Naive thymus-derived CD8-positive, alpha-beta T cell (primary cell): ENCODE measurements at regions not wholly inside any gene's neighbourhood (a gene's known extent, or its start where the extent isn't known, plus 50 kb on each side); places are given as distances from the start of the nearest gene placed in this dataset.
A peak's percentile ranks its signal among the peaks of the same experiment; 100 is the strongest.
"Not testable (repeated sequence)": the region's sequence is repeated elsewhere in the genome, so short reads cannot be mapped to it uniquely, and the experiment has no call there.

ENCODE experiments used
- ATAC-seq, 2 donors: fragments of 150-1000 bp; cut with Tn5 transposase in 1 of 2; sonication (Bioruptor Pico), chemical (Tn5 transposase) in 1 of 2; 1 replicate in 1 of 2; 2 replicates in 1 of 2; pipeline ENCODE4 v1.10.0; 2021; ENCODE audit warnings: mild to moderate bottlenecking in 2 of 2, moderate library complexity in 2 of 2
- POLR2A ChIA-PET: fragments of 350-600 bp; sonication (Branson Sonifier 250); formaldehyde crosslinking; loops from one replicate; lab custom pipeline; 2021; ENCODE audit warnings: antibody characterized with exemption; lab: Charles Lee
- DNase-seq, 10 donors: peaks; one replicate each; pipeline versions ENCODE4 v3.0.0 to v3.0.0-alpha.2; 2020 to 2022
- H3K27ac Mint-ChIP-seq, 10 donors: one replicate each; pipeline ENCODE4 v1.8.0; 2020 to 2022; ENCODE audit warnings: mild to moderate bottlenecking in 10 of 10, mixed read lengths in 10 of 10, moderate library complexity in 4 of 10, inconsistent platforms in 1 of 10
- H3K27me3 Mint-ChIP-seq, 5 donors: one replicate each; pipeline ENCODE4 v1.8.0; 2021 to 2022; ENCODE audit warnings: mixed read lengths in 5 of 5
- H3K36me3 Mint-ChIP-seq, 3 donors: one replicate each; pipeline ENCODE4 v1.8.0; 2020 to 2022; ENCODE audit warnings: mixed read lengths in 3 of 3, mild to moderate bottlenecking in 2 of 3, inconsistent platforms in 1 of 3
- H3K4me1 Mint-ChIP-seq, 4 donors: one replicate each; pipeline ENCODE4 v1.8.0; 2021 to 2022; ENCODE audit warnings: mixed read lengths in 4 of 4
- H3K4me3 Mint-ChIP-seq, 10 donors: one replicate each; pipeline ENCODE4 v1.8.0; 2020 to 2022; ENCODE audit warnings: mild to moderate bottlenecking in 10 of 10, mixed read lengths in 10 of 10, moderate library complexity in 6 of 10, inconsistent platforms in 1 of 10
- H3K9me3 Mint-ChIP-seq, 9 donors: one replicate each; pipeline ENCODE4 v1.8.0; 2020 to 2022; ENCODE audit warnings: mixed read lengths in 9 of 9, mild to moderate bottlenecking in 3 of 9, inconsistent platforms in 1 of 9, moderate library complexity in 1 of 9

DNA sequence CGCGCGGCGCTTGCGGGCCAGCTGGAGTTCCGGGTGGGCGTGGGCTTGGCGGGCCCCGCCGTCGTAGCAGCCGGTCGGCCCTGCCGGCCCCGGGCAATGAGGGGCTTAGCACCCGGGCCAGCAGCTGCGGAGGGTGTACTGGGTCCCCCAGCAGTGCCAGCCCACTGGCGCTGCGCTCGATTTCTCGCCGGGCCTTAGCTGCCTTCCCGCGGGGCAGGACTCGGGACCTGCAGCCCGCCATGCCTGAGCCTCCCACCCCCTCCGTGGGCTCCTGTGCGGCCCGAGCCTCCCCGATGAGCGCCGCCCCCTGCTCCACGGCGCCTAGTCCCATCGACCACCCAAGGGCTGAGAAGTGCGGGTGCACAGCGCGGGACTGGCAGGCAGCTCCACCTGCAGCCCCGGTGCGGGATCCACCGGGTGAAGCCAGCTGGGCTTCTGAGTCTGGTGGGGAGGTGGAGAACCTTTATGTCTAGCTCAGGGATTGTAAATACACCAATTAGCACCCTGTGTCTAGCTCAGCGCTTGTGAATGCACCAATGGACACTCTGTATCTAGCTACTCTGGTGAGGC is 99.4 kb upstream of the NRBF2 start:
- H3K27ac Mint-ChIP-seq, POLR2A ChIA-PET, DNase-seq, ATAC-seq, H3K4me1 Mint-ChIP-seq, H3K4me3 Mint-ChIP-seq: not testable (repeated sequence)
- peaks cover 5 to 14% (median 9%) of the 10 kb centered on the region in 5 donors for H3K27me3 Mint-ChIP-seq
- peaks cover 0 to 16% (median 4%) of the 10 kb centered on the region in 9 donors for H3K9me3 Mint-ChIP-seq
- H3K36me3 Mint-ChIP-seq = peaks cover 0 to 10% (median 3%) of the 10 kb centered on the region in 3 donors

DNA sequence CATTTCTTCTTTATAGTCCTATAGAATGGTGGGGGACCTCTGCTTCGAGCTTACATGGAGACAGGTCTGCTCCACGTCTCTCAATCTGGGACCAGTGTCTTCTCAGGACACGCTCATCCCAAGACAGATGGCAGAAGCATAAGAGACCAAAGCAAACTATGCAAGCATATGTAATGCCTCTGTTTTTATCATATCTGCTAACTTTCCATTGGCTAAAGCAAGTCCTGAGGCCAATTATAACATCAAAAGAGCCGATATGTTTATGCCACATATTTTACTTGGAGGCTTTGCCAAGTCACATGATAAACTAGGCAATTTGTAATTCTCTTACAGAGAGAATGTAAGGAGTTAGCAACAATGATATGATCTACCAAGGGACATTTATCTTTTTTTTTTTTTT is 102.6 kb upstream of the NRBF2 start:
- Mint-ChIP-seq H3K27me3 (peaks cover 3 to 6% (median 4%) of the 10 kb centered on the region in 5 donors), H3K4me1 (no peaks in the 10 kb centered on the region), H3K9me3 (no peaks in the 10 kb centered on the region), H3K4me3 (no peak overlapping the region), H3K27ac (no peak overlapping the region), H3K36me3 (peaks cover 0 to 5% (median 0%) of the 10 kb centered on the region in 3 donors)
- no peak for ATAC-seq
- POLR2A ChIA-PET = no interaction called here
- no peak for DNase-seq

- POLR2A ChIA-PET = no interaction called here
- H3K9me3 Mint-ChIP-seq = no peaks in the 10 kb centered on the region
- no peak for ATAC-seq
- H3K36me3 Mint-ChIP-seq = no peaks in the 10 kb centered on the region
- peaks cover 0 to 11% (median 9%) of the 10 kb centered on the region in 5 donors for H3K27me3 Mint-ChIP-seq
- no peak overlapping the region for H3K4me3 Mint-ChIP-seq
- H3K27ac Mint-ChIP-seq = no peak overlapping the region
- no peak for DNase-seq
- H3K4me1 Mint-ChIP-seq = no peaks in the 10 kb centered on the region
Measured at GRCh38 chr10:63027531-63027930, 105.6 kb upstream of the NRBF2 start.

DNA sequence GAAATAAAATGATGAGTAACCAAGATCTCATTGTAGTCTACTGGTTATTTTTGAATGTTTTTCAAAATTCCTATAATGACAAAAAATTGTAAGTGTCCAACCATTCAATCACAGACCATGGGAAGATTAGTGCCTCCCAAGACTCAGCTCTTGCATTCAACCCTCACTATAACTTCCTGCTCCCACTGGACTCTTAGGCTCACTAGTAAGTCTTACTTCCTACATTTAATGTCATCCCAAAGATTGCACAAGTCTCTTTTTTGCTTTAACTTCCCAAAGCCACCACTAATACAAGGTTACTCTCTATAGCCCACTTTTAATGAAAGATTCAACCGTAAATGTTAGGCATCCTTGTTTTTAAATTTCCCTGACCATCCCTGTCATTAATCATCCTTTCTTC is 111.9 kb upstream of the NRBF2 start:
- Mint-ChIP-seq H3K27me3 (peaks cover 3 to 24% (median 14%) of the 10 kb centered on the region in 5 donors), H3K27ac (no peak overlapping the region), H3K36me3 (no peaks in the 10 kb centered on the region), H3K9me3 (no peaks in the 10 kb centered on the region), H3K4me1 (no peaks in the 10 kb centered on the region), H3K4me3 (no peak overlapping the region)
- no peak for ATAC-seq
- no peak for DNase-seq
- POLR2A ChIA-PET = no interaction called here

GRCh38 chr10:63013755-63014154 is 119.4 kb upstream of the NRBF2 start:
- H3K27me3 Mint-ChIP-seq = peaks cover 3 to 11% (median 6%) of the 10 kb centered on the region in 5 donors
- H3K4me1 Mint-ChIP-seq = no peaks in the 10 kb centered on the region
- ATAC-seq (no peak), DNase-seq (no peak)
- no peak overlapping the region for H3K27ac Mint-ChIP-seq
- H3K9me3 Mint-ChIP-seq = no peaks in the 10 kb centered on the region
- no peaks in the 10 kb centered on the region for H3K36me3 Mint-ChIP-seq
- POLR2A ChIA-PET = no interaction called here
- no peak overlapping the region for H3K4me3 Mint-ChIP-seq

- Mint-ChIP-seq H3K9me3 (no peaks in the 10 kb centered on the region), H3K36me3 (no peaks in the 10 kb centered on the region), H3K27me3 (peaks cover 3 to 11% (median 6%) of the 10 kb centered on the region in 5 donors), H3K4me1 (no peaks in the 10 kb centered on the region), H3K27ac (no peak overlapping the region), H3K4me3 (no peak overlapping the region)
- DNase-seq (no peak), ATAC-seq (no peak)
- POLR2A ChIA-PET = no interaction called here
Measured at GRCh38 chr10:63012623-63013022, 120.5 kb upstream of the NRBF2 start.

- no peak for ATAC-seq
- H3K27ac Mint-ChIP-seq = no peak overlapping the region
- POLR2A ChIA-PET = no interaction called here
Measured at GRCh38 chr10:63010203-63010602, 122.9 kb upstream of the NRBF2 start.

GRCh38 chr10:63008491-63008890 is 124.6 kb upstream of the NRBF2 start:
- H3K4me3 Mint-ChIP-seq = no peak overlapping the region
- peaks cover 7 to 24% (median 11%) of the 10 kb centered on the region in 5 donors for H3K27me3 Mint-ChIP-seq
- no peak overlapping the region for H3K27ac Mint-ChIP-seq
- H3K9me3 Mint-ChIP-seq = no peaks in the 10 kb centered on the region
- no peak for ATAC-seq
- POLR2A ChIA-PET = no interaction called here
- no peaks in the 10 kb centered on the region for H3K4me1 Mint-ChIP-seq
- H3K36me3 Mint-ChIP-seq = no peaks in the 10 kb centered on the region
- no peak for DNase-seq

More at GRCh38 chr10:63010203-63010602, 122.9 kb upstream of the NRBF2 start:
- Mint-ChIP-seq H3K27me3 (peaks cover 5 to 24% (median 10%) of the 10 kb centered on the region in 5 donors), H3K4me1 (no peaks in the 10 kb centered on the region), H3K9me3 (no peaks in the 10 kb centered on the region), H3K4me3 (no peak overlapping the region), H3K36me3 (no peaks in the 10 kb centered on the region)
- no peak for DNase-seq

DNA sequence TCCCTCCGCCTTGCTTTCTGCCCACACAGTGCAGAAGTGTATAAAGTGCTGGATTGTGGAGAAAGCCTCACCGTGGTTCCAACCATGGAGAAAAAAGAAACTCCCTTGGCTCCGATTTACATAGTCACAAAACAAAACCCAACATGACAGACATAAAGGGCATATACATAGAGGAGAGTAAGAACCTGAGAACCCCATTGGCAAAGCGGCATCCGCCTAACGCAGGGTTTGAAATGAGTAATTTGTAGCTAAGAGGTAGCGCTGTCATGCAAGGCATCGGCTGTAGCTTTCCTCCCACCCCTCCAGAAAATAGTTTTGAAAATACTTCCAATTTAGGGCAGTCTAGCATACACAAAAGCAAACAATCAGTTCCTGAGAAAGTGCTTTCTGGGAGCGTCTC is 126.0 kb upstream of the NRBF2 start:
- H3K4me3 Mint-ChIP-seq = no peak overlapping the region
- no peak overlapping the region for H3K27ac Mint-ChIP-seq
- ATAC-seq = no peak
- H3K4me1 Mint-ChIP-seq = no peaks in the 10 kb centered on the region
- DNase-seq = no peak
- POLR2A ChIA-PET = no interaction called here
- H3K36me3 Mint-ChIP-seq = no peaks in the 10 kb centered on the region
- H3K9me3 Mint-ChIP-seq = no peaks in the 10 kb centered on the region
- peaks cover 8 to 24% (median 11%) of the 10 kb centered on the region in 5 donors for H3K27me3 Mint-ChIP-seq

GRCh38 chr10:63005246-63005645 is 127.9 kb upstream of the NRBF2 start:
- no peaks in the 10 kb centered on the region for H3K36me3 Mint-ChIP-seq
- H3K4me1 Mint-ChIP-seq = no peaks in the 10 kb centered on the region
- DNase-seq (no peak), ATAC-seq (no peak)
- H3K9me3 Mint-ChIP-seq = no peaks in the 10 kb centered on the region
- peaks cover 9 to 26% (median 13%) of the 10 kb centered on the region in 5 donors for H3K27me3 Mint-ChIP-seq
- POLR2A ChIA-PET = no interaction called here
- no peak overlapping the region for H3K27ac Mint-ChIP-seq
- no peak overlapping the region for H3K4me3 Mint-ChIP-seq

- Mint-ChIP-seq H3K27me3 (peaks cover 7 to 28% (median 12%) of the 10 kb centered on the region in 5 donors), H3K27ac (no peak overlapping the region), H3K9me3 (no peaks in the 10 kb centered on the region), H3K4me3 (no peak overlapping the region), H3K4me1 (no peaks in the 10 kb centered on the region), H3K36me3 (no peaks in the 10 kb centered on the region)
- ATAC-seq (no peak), DNase-seq (no peak)
- POLR2A ChIA-PET = no interaction called here
Measured at GRCh38 chr10:63003816-63004453, 129.2 kb upstream of the NRBF2 start.

- H3K27ac Mint-ChIP-seq = no peak overlapping the region
- peaks cover 6 to 43% (median 16%) of the 10 kb centered on the region in 5 donors for H3K27me3 Mint-ChIP-seq
- H3K4me1 Mint-ChIP-seq = peaks cover 0 to 3% (median 1%) of the 10 kb centered on the region in 4 donors
- DNase-seq (no peak), ATAC-seq (no peak)
- H3K4me3 Mint-ChIP-seq = no peak overlapping the region
- no peaks in the 10 kb centered on the region for H3K9me3 Mint-ChIP-seq
- no peaks in the 10 kb centered on the region for H3K36me3 Mint-ChIP-seq
- POLR2A ChIA-PET = no interaction called here
Measured at GRCh38 chr10:62996925-62997324, 136.2 kb upstream of the NRBF2 start.

GRCh38 chr10:62996516-62996915 is 136.6 kb upstream of the NRBF2 start:
- ATAC-seq (no peak), DNase-seq (no peak)
- no peak overlapping the region for H3K4me3 Mint-ChIP-seq
- H3K4me1 Mint-ChIP-seq = peaks cover 0 to 3% (median 1%) of the 10 kb centered on the region in 4 donors
- H3K27me3 Mint-ChIP-seq = peaks cover 6 to 48% (median 15%) of the 10 kb centered on the region in 5 donors
- H3K36me3 Mint-ChIP-seq = no peaks in the 10 kb centered on the region
- H3K9me3 Mint-ChIP-seq = no peaks in the 10 kb centered on the region
- peak overlapping the region in 1 of 10 donors; percentile 1 for H3K27ac Mint-ChIP-seq
- POLR2A ChIA-PET = no interaction called here
